Colon (tissue), 2 donors: ENCODE measurements at regions not wholly inside any gene's neighbourhood (a gene's known extent, or its start where the extent isn't known, plus 50 kb on each side); places are given as distances from the start of the nearest gene placed in this dataset.

ENCODE experiments used
- FAIRE-seq: peaks from 2 replicates; lab custom pipeline; 2012; peaks lifted over from hg19 to GRCh38; lab: Jason Lieb, UNC
- donor health status: control.
- donor health status: control.

GRCh38 chrX:4240541-4241194 lies 527.2 kb upstream of the PRKX start:
- no peak for FAIRE-seq

DNA sequence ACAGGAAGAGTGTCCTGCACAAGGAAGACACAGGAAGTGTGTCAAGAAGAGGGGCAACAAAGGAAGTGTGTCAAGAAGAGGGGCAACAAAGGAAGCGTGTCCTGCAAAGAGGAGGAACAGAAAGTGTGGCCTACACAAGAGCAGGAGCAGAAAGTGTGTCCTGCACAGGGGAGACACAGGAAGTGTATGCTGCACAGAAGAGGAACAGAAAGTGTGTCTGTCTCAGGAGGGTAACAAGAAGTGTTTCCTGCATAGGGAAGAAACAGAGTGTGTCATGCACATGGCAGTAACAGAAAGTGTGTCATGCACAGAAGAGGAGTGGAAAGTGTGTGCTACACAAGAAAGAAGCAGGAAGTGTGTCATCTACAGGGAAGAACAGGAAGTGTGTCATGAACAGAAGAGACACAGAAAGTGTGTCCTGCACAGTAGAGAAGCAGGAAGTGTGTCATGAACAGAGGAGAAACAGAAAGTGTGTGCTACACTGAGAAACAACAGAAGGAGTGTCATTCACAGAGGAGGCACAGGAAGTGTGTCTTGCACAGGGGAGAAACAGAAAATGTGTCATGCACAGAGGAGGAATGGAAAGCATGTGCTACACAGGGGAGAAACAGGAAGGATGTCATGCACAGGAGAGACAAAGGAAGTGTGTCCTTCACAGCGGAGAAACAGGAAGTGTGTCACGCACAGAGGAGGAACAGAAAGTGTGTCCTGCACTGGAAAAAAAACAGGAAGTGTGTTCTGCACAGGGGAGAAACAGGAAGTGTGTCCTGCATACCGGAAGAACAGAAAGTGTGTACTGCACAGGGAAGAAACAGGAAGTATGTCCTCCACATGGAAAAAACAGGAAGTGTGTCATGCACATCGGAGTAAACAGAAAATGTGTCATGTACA lies 526.4 kb upstream of the PRKX start:
- no peak for FAIRE-seq

DNA sequence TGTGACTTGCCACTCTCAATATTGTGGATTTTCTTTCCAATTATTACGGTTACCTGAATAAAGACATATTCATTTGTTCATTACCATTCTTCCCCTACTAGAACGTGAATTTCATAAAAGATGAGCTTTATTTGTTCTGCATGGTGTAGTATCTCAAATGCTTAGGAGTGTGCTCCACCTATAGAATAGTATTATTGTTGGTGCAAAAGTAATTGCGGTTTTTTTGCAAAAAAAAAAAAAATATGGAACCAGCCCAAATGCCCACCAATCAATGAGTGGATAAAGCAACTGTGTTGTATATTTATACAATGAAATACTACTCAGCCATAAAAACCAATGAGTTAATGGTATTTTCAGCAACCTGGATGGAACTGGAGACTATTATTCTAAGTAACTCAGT lies 525.5 kb upstream of the PRKX start:
- FAIRE-seq = no peak

DNA sequence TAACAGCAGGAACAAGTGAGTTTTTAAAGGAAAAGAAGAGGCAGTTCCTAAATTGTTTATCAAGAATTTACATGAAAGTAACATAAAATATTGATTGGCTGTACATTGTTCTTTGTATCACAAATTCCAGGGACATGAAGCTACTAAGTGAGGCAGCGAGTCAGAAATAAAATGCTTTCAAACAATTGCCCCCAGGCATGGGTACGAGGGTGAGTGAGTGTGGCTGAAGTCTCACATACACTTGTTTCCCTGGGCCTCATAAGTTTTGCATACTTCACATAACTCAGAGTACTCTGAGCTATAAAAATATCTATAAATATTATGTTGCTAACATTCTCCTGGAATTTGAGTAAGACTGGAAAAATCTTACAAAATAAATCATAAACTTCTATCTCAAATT lies 511.6 kb upstream of the PRKX start:
- FAIRE-seq = peak; percentile 5

GRCh38 chrX:4206941-4207340 lies 493.5 kb upstream of the PRKX start:
- no peak for FAIRE-seq

DNA sequence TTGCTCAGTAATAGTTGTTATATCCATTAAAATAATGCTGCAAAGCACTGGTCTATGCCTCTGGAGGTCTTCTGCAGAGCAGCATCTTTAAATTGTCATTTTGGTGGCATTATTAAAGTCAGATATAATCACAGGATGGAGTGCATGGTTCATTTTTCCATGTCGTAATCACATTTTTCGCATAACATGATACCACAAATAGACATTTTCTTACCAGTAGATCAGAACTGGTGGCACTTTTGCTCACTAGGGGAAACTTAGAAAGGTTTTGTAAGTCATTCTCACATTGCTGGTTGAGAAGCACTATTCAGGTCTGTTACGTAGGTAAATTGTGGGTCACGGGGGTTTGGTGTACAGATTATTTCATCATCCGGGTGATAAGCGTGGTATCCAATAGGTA lies 484.5 kb upstream of the PRKX start:
- no peak for FAIRE-seq

DNA sequence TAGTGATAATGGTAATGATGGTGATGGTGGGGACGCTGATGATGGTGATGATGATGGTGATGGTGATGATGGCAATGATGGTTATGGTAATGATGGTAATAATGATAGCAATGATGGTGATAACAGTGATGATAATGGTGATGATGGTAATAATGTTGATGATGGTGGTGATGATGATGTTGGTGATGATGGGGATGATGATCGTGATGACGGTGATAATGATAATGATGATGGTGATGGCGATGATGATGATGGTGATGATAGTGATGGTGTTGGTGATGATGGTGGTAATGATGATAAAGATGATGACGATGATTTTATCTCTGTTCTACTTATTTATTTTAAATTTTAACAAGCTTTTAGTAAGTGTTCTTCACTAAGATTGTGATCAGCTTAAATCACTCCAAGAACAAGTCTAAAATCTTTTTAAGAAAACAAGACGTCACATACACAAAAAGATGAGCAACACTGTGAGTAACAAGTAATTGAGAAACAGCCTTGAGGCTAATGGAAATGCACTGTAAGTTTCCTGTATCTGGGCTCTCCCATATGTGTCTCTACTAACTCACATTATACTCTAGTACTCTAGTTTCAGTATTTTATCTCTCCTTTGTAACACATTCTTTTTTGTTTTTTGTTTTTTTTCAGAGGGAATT lies 480.2 kb upstream of the PRKX start:
- FAIRE-seq = no peak

- no peak for FAIRE-seq
These were observed 472.9 kb upstream of the PRKX start for GRCh38 chrX:4186331-4186730.

- FAIRE-seq = peak; percentile 95
These were observed 471.6 kb upstream of the PRKX start for GRCh38 chrX:4185086-4185485.

DNA sequence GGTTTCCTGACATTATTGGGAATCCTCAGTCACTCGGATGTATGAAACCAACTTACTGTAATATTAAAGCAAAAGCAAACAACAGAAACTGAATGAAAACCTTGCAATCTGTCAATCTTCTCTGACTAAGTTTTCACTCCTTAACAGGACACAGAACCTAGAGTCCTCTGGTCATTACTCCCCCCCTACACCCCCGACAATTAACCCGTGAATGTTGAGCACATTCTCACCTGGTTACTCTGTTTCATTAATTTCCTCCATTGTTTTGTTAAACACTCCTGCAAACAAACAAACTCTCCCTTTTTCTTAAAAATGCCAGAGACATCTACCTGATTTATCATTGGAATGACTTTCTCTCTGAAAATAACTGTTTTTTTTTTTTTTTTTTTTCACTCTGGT lies 469.0 kb upstream of the PRKX start:
- FAIRE-seq = no peak

DNA sequence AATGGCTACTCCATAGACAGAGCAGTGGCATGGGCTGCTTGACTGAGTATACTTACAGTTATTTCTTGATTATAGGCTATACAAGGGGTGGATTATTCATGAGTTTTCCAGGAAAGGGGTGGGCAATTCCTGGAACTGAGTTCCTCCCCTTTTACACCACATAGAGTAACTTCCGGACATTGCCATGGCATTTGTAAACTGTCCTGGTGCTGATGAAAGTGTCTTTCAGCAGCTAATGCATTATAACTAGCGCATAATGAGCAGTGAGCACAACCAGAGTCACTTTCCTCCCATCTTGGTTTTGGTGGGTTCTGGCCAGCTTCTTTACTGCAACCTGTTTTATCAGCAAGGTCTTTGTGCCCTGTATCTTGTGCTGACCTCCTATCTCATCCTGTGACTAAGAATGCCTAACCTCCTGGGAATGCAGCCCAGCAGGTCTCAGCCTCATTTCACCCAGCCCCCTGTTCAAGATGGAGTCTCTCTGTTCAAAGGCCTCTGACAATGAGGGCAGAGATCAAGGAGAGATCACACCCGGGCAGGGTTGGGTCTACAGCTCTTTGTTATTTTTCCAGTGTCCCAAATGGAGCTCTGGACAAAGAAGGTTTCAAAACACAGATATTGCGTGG lies 468.4 kb upstream of the PRKX start:
- no peak for FAIRE-seq

DNA sequence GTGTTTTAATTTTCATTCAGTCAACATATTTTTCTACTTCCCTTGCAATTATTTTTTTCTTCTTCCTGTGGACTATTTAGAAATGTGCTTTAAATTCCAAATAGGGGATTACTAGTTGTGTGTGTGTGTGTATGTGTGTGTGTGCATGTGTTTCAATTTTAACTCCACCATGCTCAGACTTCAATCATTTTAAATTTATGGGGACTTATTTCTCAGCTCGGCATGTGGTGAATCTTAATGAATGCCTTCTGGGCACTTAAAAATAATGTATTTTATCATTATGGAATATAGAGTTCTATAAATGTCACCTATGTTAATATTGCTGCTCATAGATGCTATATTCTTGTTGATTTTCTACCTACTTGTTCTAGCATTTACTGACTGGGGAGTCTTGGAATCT lies 465.6 kb upstream of the PRKX start:
- no peak for FAIRE-seq

DNA sequence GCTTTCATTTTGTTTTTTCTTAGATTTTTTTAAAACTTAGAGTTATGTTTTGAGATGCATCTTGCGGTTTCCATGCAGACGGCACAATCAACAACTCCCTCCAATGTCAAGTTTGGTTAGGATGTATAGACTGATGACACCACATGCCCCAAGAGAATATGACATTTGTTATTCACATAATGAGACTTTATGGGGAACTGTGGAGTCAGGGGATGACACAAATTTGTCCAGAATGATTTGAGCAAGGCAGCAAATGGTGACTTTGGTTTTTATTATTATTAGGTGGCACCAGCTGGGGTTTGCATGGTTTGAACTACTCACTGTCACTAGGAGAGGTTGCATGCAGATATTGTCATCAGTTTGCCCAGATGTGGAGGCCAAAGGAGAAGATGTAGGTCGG lies 461.8 kb upstream of the PRKX start:
- FAIRE-seq = no peak

- no peak for FAIRE-seq
These were observed 460.3 kb upstream of the PRKX start for GRCh38 chrX:4173743-4174142.

DNA sequence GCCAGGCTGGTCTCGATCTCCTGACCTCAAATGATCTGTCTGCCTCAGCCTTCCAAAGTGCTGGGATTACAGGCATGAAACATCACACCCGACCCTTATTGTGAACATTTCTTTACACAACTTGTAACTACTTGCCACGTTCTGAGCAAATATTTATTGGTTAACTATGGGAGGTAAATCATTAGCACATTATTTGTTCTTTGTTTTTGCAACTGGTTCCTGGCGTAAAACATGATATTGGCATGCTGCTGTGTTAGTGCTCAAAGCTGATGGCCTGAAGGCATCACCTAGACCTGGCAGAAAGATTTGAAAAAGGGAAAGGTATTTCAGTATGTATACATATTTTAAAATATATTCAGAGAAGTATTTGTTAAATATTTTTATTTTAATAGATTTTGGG lies 438.3 kb upstream of the PRKX start:
- no peak for FAIRE-seq

DNA sequence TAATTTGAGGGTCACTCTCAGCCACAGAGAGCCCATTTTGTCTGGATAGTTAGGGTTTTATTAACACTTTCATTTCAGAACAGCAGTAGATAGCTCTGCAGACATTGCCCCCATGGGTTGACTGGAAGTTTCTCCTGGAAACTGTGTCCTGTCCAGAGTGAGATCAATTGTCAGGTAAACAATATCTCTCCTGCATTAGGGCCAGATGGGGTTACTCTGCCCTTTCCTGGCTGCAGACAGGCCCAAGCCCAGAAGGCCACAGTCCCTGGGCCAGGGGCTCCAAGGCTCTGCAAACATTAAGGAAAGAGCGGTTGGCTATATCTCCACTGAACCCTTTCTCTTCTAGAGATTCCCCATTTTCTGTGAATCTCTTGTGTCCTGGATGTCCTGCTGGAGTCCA lies 436.8 kb upstream of the PRKX start:
- FAIRE-seq = no peak

DNA sequence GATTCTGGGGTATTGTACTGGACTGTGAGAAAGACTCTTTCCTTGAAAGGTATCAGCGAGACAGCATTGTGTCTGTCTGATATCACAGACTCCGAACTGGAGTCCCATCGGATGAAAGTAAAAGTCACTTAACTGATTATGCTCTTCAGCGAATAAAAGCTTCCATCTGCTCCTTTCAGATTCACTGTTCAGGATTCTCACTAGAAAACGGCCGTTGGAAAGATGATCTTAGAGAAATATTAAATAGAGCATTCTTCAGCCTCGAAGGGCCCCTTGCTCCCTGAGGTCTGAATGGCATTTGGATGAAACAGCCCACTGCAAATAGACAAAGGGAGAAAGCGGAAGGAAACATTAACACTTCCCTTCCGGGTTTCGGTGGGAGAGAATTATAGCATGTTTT lies 416.2 kb upstream of the PRKX start:
- no peak for FAIRE-seq

DNA sequence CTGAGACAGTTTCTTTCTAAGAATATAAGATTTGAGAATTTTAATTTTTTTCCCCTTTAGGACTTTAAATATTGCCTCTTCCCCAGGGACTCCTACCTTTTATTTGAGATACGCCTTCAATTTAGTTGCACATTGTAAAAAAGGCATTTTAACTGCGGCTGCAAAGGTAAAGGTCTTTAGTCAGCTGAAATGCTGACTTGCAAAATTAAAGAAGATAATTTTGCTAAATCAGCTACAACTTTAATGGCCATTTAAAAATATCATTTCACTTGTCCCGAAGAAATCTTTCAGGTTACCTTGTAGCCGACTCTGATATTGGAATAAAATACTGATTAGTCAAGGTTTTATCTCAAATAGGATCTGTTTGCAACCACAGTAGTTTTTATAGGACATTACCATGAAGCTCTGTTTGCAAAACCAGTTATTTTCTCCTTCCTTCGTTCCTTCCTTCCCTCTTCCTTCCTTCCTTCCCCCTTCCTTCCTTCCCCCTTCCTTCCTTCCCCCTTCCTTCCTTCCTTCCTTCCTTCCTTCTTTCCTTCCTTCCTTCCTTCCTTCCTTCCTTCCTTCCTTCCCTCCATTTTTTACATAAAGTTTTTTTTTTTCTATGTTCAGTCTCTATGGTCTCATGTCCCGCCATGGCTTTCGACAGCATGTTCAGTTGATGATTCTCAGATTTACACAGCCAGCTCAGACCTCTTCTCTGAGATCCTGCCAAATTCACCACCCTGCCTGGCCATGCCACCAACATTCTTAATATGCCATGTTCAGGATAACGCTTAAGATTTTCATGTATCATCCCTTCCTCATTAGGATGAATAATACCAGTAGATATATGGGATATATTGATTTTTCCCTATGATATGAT lies 405.4 kb upstream of the PRKX start:
- no peak for FAIRE-seq

GRCh38 chrX:4110964-4111363 lies 397.5 kb upstream of the PRKX start:
- FAIRE-seq = no peak

DNA sequence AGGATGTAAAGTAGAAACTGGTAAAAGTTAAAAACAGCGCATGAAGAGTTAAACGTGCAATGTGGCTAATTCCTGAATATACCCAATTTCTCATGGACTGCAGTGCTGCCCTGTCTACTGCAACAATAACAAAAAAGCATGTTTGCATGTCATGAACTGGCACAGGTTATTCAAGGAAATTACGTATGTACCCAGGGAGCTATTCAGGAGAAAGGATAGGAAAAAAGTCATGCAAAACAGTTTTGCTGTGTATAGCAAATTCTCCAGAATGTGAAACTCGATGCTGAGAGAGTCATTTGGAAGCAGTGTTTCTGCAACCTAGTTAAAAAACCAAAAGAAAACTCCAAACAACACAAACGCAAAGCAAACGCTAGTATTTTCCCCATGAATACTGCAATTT lies 381.5 kb upstream of the PRKX start:
- no peak for FAIRE-seq

DNA sequence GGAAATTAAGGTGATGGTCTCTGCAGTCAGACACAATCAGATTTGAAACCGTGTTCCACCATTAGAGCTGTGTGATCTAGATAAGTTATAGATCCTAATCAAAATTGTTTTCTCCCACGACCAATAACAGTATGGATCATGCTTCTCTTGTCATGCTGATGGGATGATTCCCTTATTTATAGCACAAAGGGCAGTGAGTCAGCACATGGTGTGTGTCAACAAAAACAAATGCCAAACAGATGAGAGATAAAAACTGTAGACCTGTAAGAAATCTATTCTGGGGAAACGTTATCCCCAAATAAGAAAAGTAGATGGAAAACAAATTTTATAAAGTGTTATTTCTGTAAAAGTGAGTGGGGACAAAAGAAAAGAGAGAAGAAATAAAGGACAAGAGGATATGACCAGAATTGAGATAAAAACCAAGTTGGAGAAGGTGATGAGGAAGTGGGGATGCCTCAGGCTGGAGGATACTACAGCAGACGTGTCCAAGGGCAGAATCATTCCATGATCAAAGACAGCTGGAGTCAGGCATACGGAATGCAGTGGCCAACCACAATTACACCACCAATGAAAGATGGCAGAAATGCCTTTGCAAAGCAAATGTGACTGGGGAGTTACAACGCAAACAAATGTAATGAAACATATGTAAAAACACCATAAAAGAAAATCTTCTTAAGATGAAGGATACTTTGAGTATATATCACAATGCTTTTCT lies 377.8 kb upstream of the PRKX start:
- no peak for FAIRE-seq
